Esophagus squamous epithelium (tissue), 4 donors: ENCODE measurements at regions not wholly inside any gene's neighbourhood (a gene's known extent, or its start where the extent isn't known, plus 50 kb on each side); places are given as distances from the start of the nearest gene placed in this dataset.

Source experiments
- POLR2A ChIP-seq, 4 donors: fragments of 450-650 bp; IDR thresholded peaks; one replicate each; pipeline ENCODE4 v1.6.1; 2017; ENCODE audit warnings: antibody characterized with exemption in 4 of 4, mild to moderate bottlenecking in 4 of 4, moderate library complexity in 3 of 4
- TF ChIP-seq, protein P1 (sequence below), 6 experiments: fragments of 450-650 bp in 4 of 6; fragments of 200-600 bp in 2 of 6; sonication (generic) in 2 of 6; IDR thresholded peaks; one replicate each; pipeline ENCODE4 v1.5.1; 2016 to 2019; ENCODE audit warnings: antibody characterized with exemption in 6 of 6, mild to moderate bottlenecking in 4 of 6, moderate library complexity in 4 of 6

DNA sequence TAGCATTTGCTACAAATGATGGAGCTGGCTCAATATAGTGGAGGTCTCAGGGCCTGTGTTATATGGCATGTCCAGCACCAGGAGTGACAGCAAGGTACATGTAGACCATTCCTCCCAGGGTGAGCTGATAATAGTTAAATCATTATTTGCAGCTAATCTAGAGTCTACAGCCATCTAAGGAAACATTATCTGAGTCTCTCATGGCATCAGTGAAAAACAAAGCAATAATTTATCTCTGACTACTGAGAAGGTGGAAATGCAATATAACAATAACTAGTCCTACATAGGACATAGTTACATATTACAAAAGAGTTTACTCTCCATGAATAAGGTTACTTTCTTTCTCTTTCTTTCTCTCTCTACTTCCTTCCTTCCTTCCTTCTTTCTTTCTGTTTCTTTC lies 143.4 kb upstream of the KCNK2 start:
- TF ChIP-seq, protein P1, sequence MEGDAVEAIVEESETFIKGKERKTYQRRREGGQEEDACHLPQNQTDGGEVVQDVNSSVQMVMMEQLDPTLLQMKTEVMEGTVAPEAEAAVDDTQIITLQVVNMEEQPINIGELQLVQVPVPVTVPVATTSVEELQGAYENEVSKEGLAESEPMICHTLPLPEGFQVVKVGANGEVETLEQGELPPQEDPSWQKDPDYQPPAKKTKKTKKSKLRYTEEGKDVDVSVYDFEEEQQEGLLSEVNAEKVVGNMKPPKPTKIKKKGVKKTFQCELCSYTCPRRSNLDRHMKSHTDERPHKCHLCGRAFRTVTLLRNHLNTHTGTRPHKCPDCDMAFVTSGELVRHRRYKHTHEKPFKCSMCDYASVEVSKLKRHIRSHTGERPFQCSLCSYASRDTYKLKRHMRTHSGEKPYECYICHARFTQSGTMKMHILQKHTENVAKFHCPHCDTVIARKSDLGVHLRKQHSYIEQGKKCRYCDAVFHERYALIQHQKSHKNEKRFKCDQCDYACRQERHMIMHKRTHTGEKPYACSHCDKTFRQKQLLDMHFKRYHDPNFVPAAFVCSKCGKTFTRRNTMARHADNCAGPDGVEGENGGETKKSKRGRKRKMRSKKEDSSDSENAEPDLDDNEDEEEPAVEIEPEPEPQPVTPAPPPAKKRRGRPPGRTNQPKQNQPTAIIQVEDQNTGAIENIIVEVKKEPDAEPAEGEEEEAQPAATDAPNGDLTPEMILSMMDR (IDR thresholded peaks at IDR 0.05) = no peak
- no peak for TF ChIP-seq POLR2A (IDR thresholded peaks at IDR 0.05)
